Stimulated activated CD4-positive, alpha-beta T cell treated with anti-CD3 and anti-CD28 coated beads, Interleukin-12 subunit alpha, Interleukin-12 subunit beta, amount 100 ng/mL, for 24 hours (primary cell): ENCODE measurements at regions not wholly inside any gene's neighbourhood (a gene's known extent, or its start where the extent isn't known, plus 50 kb on each side); places are given as distances from the start of the nearest gene placed in this dataset.

Source experiments
- DNase-seq, 2 experiments: peaks; one replicate each; pipeline ENCODE4 v3.0.0-alpha.2; 2020; ENCODE audit warnings: low read depth in 2 of 2

- no peak for DNase-seq
Observed at GRCh38 chr1:173128742-173129141, 78.0 kb upstream of the TNFSF18 start.

GRCh38 chr1:173127369-173128307 is 76.9 kb upstream of the TNFSF18 start:
- DNase-seq, result no peak

- DNase-seq, result no peak
Observed at GRCh38 chr1:173126421-173126820, 75.7 kb upstream of the TNFSF18 start.

- no peak for DNase-seq
Observed at GRCh38 chr1:173122958-173123852, 72.5 kb upstream of the TNFSF18 start.

- DNase-seq, result no peak
Observed at GRCh38 chr1:173122344-173122935, 71.7 kb upstream of the TNFSF18 start.

- no peak for DNase-seq
Observed at GRCh38 chr1:173118404-173118803, 67.7 kb upstream of the TNFSF18 start.

- no peak for DNase-seq
Observed at GRCh38 chr1:173117761-173118160, 67.0 kb upstream of the TNFSF18 start.

- no peak for DNase-seq
Observed at GRCh38 chr1:173117108-173117633, 66.4 kb upstream of the TNFSF18 start.

- no peak for DNase-seq
Observed at GRCh38 chr1:173114346-173114745, 63.6 kb upstream of the TNFSF18 start.

GRCh38 chr1:173113015-173113741 is 62.4 kb upstream of the TNFSF18 start:
- DNase-seq, result peak in 1 of 2 experiments; percentile 5

GRCh38 chr1:173112129-173112528 is 61.4 kb upstream of the TNFSF18 start:
- no peak for DNase-seq

- DNase-seq, result no peak
Observed at GRCh38 chr1:173107696-173108095, 57.0 kb upstream of the TNFSF18 start.

- no peak for DNase-seq
Observed at GRCh38 chr1:173103006-173103405, 52.3 kb upstream of the TNFSF18 start.

- DNase-seq, result no peak
Observed at GRCh38 chr1:173101589-173101988, 50.8 kb upstream of the TNFSF18 start.

GRCh38 chr1:173100476-173101107 is 49.9 kb upstream of the TNFSF18 start:
- DNase-seq, result no peak
